HG02852 (cell line): ENCODE measurements at regions not wholly inside any gene's neighbourhood (a gene's known extent, or its start where the extent isn't known, plus 50 kb on each side); places are given as distances from the start of the nearest gene placed in this dataset.
"Not testable (repeated sequence)": the region's sequence is repeated elsewhere in the genome, so short reads cannot be mapped to it uniquely, and the experiment has no call there.

Source experiments
- ATAC-seq: cut with Tn5 transposase; IDR thresholded peaks from one replicate; pipeline ENCODE4 v1.9.1; 2021; ENCODE audit warnings: mild to moderate bottlenecking, moderate library complexity; ENCODE audit not compliant: unreplicated experiment

GRCh38 chr16:33583702-33584101 is 124.3 kb downstream of the TP53TG3F start:
- peak; percentile 53 for ATAC-seq

GRCh38 chr16:33588589-33588988 is 129.2 kb downstream of the TP53TG3F start:
- ATAC-seq = not testable (repeated sequence)

- ATAC-seq = not testable (repeated sequence)
These were observed 133.9 kb downstream of the TP53TG3F start for GRCh38 chr16:33593344-33593743.

GRCh38 chr16:33595074-33595473 is 135.7 kb downstream of the TP53TG3F start:
- not testable (repeated sequence) for ATAC-seq

GRCh38 chr16:33601029-33601428 is 141.6 kb downstream of the TP53TG3F start:
- ATAC-seq = peak; percentile 48

GRCh38 chr16:33623535-33624077 is 164.2 kb downstream of the TP53TG3F start:
- not testable (repeated sequence) for ATAC-seq

- not testable (repeated sequence) for ATAC-seq
These were observed 169.5 kb downstream of the TP53TG3F start for GRCh38 chr16:33628895-33629294.

- ATAC-seq = not testable (repeated sequence)
These were observed 172.3 kb downstream of the TP53TG3F start for GRCh38 chr16:33631713-33632112.

- not testable (repeated sequence) for ATAC-seq
These were observed 174.6 kb downstream of the TP53TG3F start for GRCh38 chr16:33634057-33634456.

- ATAC-seq = not testable (repeated sequence)
These were observed 177.3 kb downstream of the TP53TG3F start for GRCh38 chr16:33636760-33637159.

GRCh38 chr16:33643270-33643669 is 183.9 kb downstream of the TP53TG3F start:
- peak; percentile 87 for ATAC-seq

- ATAC-seq = peak; percentile 64
These were observed 184.4 kb downstream of the TP53TG3F start for GRCh38 chr16:33643698-33644381.

- ATAC-seq = not testable (repeated sequence)
These were observed 187.0 kb downstream of the TP53TG3F start for GRCh38 chr16:33646386-33646785.

- not testable (repeated sequence) for ATAC-seq
These were observed 196.3 kb downstream of the TP53TG3F start for GRCh38 chr16:33655756-33656155.

- peak; percentile 67 for ATAC-seq
These were observed 197.0 kb downstream of the TP53TG3F start for GRCh38 chr16:33656394-33656793.

- peak; percentile 60 for ATAC-seq
These were observed 198.3 kb downstream of the TP53TG3F start for GRCh38 chr16:33657717-33658116.

- not testable (repeated sequence) for ATAC-seq
These were observed 221.4 kb downstream of the TP53TG3F start for GRCh38 chr16:33680791-33681190.

GRCh38 chr16:33700320-33700719 is 240.9 kb downstream of the TP53TG3F start:
- not testable (repeated sequence) for ATAC-seq

GRCh38 chr16:33706845-33707590 is 247.6 kb downstream of the TP53TG3F start:
- ATAC-seq = not testable (repeated sequence)

- ATAC-seq = not testable (repeated sequence)
These were observed 248.2 kb downstream of the TP53TG3F start for GRCh38 chr16:33707591-33707934.

GRCh38 chr16:33709856-33710695 is 250.7 kb downstream of the TP53TG3F start:
- ATAC-seq = not testable (repeated sequence)
